ENCODE measurements at regions not wholly inside any gene's neighbourhood (a gene's known extent, or its start where the extent isn't known, plus 50 kb on each side); places are given as distances from the start of the nearest gene placed in this dataset.

DNA sequence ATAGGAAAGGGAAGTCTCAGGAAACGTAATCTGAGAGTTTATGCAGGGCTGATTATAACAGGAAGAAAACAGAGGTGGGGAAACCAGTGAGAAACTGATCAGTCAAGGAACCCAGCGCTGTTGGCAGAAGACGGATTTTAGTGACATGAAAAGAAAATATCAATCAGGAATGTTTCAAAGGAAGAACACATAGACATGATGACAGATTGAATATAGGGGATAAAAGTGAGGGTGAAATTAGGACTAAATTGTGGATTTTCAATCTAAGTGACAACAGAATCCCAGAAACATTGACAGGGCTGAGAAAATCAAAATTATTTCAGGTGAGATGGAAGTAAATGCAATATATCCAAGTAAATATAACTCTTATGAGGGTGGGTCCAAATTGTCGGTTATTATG lies 199.8 kb upstream of the CCDC150 start:
- DNase-seq (ENCODE audit: low read depth in 3 of 3): no peak

DNA sequence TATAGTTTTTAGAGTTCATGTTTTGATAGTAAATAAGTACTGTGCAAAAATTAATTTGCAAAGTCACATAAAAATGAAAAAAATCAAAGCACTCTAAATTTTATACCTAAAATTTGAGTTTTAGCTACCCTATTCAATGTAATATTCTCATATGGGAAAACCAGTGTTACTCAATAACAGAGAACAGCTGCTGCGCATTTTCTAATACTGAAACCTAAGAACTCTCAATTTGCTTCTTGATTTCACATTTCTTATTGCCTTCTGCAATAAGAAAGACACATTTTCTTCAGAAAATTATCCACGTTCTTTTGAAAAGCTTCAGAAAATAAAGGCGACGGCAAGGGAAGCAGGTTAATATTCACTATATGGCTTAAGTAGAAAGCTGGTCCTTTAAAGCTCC lies 199.1 kb upstream of the CCDC150 start:
- DNase-seq (ENCODE audit: low read depth in 3 of 3): no peak

- no peak for DNase-seq (ENCODE audit: low read depth in 3 of 3)
These were observed 198.0 kb upstream of the CCDC150 start for GRCh38 chr2:196441527-196441926.

DNA sequence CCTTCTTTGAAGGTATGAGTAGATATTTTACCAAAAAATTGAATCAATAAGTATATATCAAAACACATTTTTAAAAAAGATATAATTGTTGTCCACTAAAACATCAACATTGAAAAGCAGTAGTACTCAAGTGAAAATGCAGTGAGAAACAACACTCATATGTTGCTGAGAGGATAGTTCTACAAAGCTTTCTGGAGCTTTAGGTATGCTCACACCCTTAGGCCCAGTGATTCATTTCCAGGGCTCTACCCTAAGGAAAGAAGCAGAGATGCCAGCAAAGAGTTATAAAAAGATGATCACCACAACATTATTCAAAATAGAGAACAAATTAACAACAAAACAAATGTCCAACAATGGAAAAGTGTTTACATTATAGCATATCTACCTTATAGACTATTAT lies 197.3 kb upstream of the CCDC150 start:
- DNase-seq (ENCODE audit: low read depth in 3 of 3): no peak

GRCh38 chr2:196444442-196444841 lies 195.1 kb upstream of the CCDC150 start:
- no peak for DNase-seq (ENCODE audit: low read depth in 3 of 3)

DNA sequence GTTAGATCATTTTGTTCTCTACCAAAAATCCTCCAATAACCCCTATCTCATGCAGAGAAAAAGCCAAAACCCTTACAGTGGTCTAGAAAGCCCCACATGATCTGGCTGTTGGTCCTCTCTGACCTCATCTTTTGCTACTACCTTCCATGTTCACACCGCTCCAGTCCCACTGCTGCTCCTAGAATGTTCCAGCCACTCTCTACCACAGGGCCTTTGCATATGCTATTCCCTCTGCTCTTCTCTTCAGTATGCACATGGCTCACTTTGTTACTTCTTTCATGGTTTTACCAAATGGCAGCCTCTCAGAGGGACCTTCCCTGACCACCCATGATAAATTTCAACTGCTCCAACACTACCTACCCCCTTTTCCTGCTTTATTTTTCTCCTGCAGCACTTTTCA lies 193.5 kb upstream of the CCDC150 start:
- no peak for DNase-seq (ENCODE audit: low read depth in 3 of 3)

DNA sequence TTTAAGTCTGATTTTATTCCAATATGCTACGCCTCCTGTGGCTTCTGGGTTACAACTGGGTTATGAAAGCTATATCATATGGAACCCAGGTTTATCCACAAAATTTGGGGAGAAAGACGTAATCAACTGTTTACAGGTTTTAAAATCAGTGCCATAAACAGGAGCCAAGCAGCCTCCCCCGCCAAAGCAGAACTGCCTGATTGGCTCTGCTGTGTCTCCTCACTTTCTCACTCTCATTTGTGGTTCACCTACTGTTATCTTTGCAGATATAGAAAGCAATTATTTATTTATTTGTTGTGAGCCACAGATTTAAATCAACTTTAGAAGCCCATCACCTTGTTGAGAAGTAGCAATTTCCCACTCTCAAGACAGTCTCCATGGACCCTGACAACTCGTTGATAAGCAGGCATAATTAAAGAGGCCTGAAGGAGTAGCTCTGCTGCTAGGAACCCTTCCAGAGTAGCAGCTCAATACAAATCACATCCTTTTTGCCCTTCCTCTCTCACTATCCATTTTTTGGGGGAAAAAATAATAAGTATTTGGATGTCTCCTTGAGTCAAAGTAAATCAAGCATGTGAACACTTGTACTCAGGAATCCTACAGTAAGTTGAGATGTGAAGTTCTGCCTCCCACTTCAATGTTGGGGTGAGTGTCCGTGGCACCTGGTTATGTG lies 191.0 kb upstream of the CCDC150 start:
- DNase-seq (ENCODE audit: low read depth in 3 of 3): no peak

GRCh38 chr2:196449083-196449482 lies 190.4 kb upstream of the CCDC150 start:
- no peak for DNase-seq (ENCODE audit: low read depth in 3 of 3)

GRCh38 chr2:196452758-196453157 lies 186.8 kb upstream of the CCDC150 start:
- no peak for DNase-seq (ENCODE audit: low read depth in 3 of 3)

DNA sequence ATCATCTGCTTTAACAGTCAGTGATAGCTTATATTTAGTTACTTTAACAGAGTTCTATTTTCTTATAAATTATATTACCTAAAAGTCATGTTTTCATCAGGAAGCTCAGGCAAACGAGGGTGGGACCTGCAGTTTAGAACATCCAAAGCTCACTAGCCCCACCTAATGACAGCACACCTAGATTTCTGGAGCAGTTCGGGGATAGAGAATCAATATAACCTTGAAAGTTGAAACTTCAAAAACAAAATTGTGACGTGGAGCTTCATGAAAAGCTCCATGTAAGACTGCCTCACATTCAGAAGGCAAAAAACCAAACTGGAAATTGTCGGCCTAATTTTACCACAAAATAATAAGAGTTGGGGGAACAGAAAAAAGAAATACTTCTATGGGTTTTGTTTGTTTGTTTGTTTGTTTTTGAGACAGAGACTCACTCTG lies 185.9 kb upstream of the CCDC150 start:
- DNase-seq (ENCODE audit: low read depth in 3 of 3): peak; percentile 6 to 17 (median 6)

- no peak for DNase-seq (ENCODE audit: low read depth in 3 of 3)
These were observed 185.0 kb upstream of the CCDC150 start for GRCh38 chr2:196454492-196454891.

- DNase-seq (ENCODE audit: low read depth in 3 of 3): no peak
These were observed 180.0 kb upstream of the CCDC150 start for GRCh38 chr2:196459539-196459938.

DNA sequence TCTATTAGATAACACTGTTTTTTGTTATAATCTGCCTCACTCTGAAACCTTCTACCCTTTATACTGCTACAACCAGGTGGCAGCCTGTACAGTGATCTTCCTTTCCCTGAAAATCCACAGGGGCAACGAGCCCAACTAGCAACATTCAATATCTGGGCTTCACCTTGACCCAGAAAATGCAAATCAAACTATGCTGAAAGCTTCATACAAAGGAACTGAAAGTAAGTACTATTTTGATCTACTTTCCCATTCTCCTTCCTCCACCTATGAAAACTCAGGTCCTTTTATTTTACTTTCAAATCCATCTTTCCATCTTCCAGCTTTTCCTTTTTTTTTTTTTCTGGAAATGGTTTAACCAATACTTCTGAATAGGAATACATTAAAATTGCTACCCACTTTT lies 175.8 kb upstream of the CCDC150 start:
- no peak for DNase-seq (ENCODE audit: low read depth in 3 of 3)

- no peak for DNase-seq (ENCODE audit: low read depth in 3 of 3)
These were observed 175.2 kb upstream of the CCDC150 start for GRCh38 chr2:196464311-196464710.

DNA sequence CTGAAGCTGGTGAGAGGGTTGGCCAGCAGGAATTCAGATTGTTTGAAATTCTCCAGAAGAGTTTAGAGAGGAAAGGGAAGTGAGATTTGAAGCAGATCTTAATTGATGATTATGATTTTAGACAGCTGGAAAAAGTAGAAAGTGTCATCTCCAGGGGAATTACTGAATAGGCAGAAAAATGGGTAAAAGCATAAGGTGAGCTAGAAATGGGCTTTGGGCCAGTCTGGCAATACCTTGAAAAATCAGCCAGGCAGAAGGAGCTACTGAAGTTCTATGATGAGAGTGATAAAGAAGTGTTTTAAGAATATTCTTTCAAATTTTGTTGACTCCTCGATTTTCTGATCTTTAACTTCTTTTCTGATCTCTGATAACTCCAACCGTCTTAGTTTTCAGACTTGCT lies 172.9 kb upstream of the CCDC150 start:
- no peak for DNase-seq (ENCODE audit: low read depth in 3 of 3)

GRCh38 chr2:196468394-196468793 lies 171.1 kb upstream of the CCDC150 start:
- DNase-seq (ENCODE audit: low read depth in 3 of 3): no peak

- DNase-seq (ENCODE audit: low read depth in 3 of 3): no peak
These were observed 165.9 kb upstream of the CCDC150 start for GRCh38 chr2:196473617-196474016.

GRCh38 chr2:196475611-196476010 lies 163.9 kb upstream of the CCDC150 start:
- DNase-seq (ENCODE audit: low read depth in 3 of 3): no peak

GRCh38 chr2:196478588-196478987 lies 160.9 kb upstream of the CCDC150 start:
- DNase-seq (ENCODE audit: low read depth in 3 of 3): no peak

- DNase-seq (ENCODE audit: low read depth in 3 of 3): no peak
These were observed 160.2 kb upstream of the CCDC150 start for GRCh38 chr2:196479350-196479749.

DNA sequence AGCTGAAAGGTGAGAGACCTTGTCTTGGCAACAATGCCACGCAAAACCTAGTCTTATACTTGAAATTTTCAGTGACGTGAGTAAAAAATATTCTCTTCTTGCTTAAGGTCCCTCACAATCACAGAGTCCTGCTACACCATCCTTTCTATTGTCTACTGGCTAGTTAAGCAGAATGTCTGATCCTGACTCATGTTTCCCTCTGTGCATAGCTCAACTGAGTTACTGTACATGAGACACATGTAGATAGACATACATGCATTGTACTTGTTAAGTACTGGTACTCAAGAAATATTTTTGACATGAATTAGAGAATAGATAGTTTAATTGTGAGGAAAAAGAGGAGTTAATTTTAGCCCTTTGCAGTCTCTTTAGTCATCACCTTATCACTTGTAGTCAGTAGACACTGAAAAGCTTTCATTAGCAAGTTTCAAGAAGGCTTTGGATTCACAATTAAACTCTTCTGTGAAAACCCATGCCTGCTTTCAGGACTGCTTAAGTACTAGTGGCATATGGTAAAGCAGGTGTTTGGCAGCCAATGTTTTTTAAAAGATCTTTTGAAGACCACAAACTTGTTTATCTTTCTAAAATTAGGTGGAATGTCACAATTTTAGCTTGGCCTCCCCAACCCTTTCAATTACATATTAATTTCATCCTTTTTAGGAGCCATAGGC lies 158.7 kb upstream of the CCDC150 start:
- DNase-seq (ENCODE audit: low read depth in 3 of 3): no peak

DNA sequence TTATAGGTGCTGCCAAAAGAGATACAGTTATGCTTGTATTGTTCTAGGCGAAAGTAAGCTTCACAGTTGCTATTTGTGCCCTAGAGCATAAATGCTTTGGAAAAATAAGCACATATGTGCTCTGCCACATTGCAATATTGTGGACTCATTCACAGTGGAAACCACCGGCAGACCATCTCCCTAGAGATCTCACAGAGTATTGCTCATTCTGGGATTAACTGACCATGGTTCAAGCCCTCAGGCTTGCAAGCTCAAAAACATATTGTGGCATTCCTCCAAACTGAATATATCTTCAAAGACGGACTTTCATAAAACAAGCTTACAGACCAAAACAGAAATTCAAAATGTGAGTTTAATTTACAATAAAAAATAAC lies 158.2 kb upstream of the CCDC150 start:
- DNase-seq (ENCODE audit: low read depth in 3 of 3): no peak

GRCh38 chr2:196482119-196483065 lies 157.1 kb upstream of the CCDC150 start:
- no peak for DNase-seq (ENCODE audit: low read depth in 3 of 3)
